SK-N-SH treated with all-trans-retinoic acid at 6 μM for 48 hours (cell line): ENCODE measurements at regions not wholly inside any gene's neighbourhood (a gene's known extent, or its start where the extent isn't known, plus 50 kb on each side); places are given as distances from the start of the nearest gene placed in this dataset.

ENCODE experiments used
- ARNTL ChIP-seq: fragments of 450-650 bp; formaldehyde crosslinking; IDR thresholded peaks from 2 replicates; pipeline ENCODE4 v1.5.0; 2020; ENCODE audit warnings: low read depth, mild to moderate bottlenecking, moderate library complexity, borderline replicate concordance
- CSDC2 ChIP-seq: fragments of 250-450 bp; sonication (Bioruptor Pico); IDR thresholded peaks from 2 replicates; pipeline ENCODE4 v1.5.0; 2020; ENCODE audit warnings: mild to moderate bottlenecking, moderate library complexity
- GLIS3 ChIP-seq: fragments of 250-450 bp; sonication (Bioruptor Pico); IDR thresholded peaks from 2 replicates; pipeline ENCODE4 v1.5.0; 2020; ENCODE audit warnings: mild to moderate bottlenecking, moderate library complexity
- ISL1 ChIP-seq: fragments of 250-450 bp; sonication (Bioruptor Pico); IDR thresholded peaks from 2 replicates; pipeline ENCODE4 v2.1.2; 2022; ENCODE audit warnings: mild to moderate bottlenecking, moderate library complexity
- OSR1 ChIP-seq: fragments of 250-450 bp; sonication (Bioruptor Pico); IDR thresholded peaks from 2 replicates; pipeline ENCODE4 v1.8.0; 2022; ENCODE audit warnings: moderate library complexity, mild to moderate bottlenecking, inconsistent platforms
- POU6F1 ChIP-seq: fragments of 250-450 bp; sonication (Bioruptor Pico); IDR thresholded peaks from 2 replicates; pipeline ENCODE4 v1.8.0; 2021; ENCODE audit warnings: low read depth, mild to moderate bottlenecking, moderate library complexity, borderline replicate concordance
- ZFP3 ChIP-seq: fragments of 250-450 bp; sonication (Bioruptor Pico); IDR thresholded peaks from 2 replicates; pipeline ENCODE4 v1.5.0; 2020; ENCODE audit warnings: mild to moderate bottlenecking, moderate library complexity
- ZFP30 ChIP-seq: fragments of 450-650 bp; formaldehyde crosslinking; IDR thresholded peaks from 2 replicates; pipeline ENCODE4 v1.5.0; 2022; ENCODE audit warnings: mild to moderate bottlenecking, moderate library complexity
- TF ChIP-seq, protein P1 (sequence below): fragments of 250-450 bp; sonication (Bioruptor Pico); IDR thresholded peaks from 2 replicates; pipeline ENCODE4 v1.8.0; 2020; ENCODE audit warnings: mild to moderate bottlenecking, moderate library complexity, borderline replicate concordance
- TF ChIP-seq, protein P2 (sequence below): fragments of 250-450 bp; sonication (Bioruptor Pico); IDR thresholded peaks from 2 replicates; pipeline ENCODE4 v1.5.1; 2020; ENCODE audit warnings: low read depth, mild to moderate bottlenecking, moderate library complexity
- TF ChIP-seq, protein P3 (sequence below): fragments of 250-450 bp; sonication (Bioruptor Pico); IDR thresholded peaks from 2 replicates; pipeline ENCODE4 v1.5.1; 2021; ENCODE audit warnings: mild to moderate bottlenecking, moderate library complexity
- TF ChIP-seq, protein P4 (sequence below): fragments of 250-450 bp; sonication (Bioruptor Pico); IDR thresholded peaks from 2 replicates; pipeline ENCODE4 v1.5.0; 2020; ENCODE audit warnings: mild to moderate bottlenecking, moderate library complexity

DNA sequence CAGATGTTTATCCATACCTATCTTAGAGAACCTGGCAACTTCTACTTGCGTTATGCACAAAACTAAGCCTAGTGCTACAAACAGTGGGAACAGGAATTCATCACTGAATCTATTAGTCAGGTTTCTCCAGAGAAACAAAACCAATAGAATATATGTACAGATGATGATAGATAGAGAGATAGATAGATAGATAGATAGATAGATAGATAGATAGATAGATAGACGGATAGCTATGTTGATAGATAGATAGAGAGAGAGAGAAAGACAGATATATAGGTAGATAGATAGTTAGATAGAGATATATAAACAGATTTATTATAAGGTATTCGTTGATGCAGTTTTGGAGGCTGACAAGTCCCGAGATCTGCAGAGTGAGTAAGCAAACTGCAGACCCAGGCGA, 495.6 kb downstream of the TMEM114 start:
- TF ChIP-seq OSR1 (CRISPR knock-in tag) = no peak
- TF ChIP-seq ZFP3 = no peak
- TF ChIP-seq ARNTL = no peak
- no peak for TF ChIP-seq CSDC2 (CRISPR knock-in tag)
- TF ChIP-seq, protein P1, sequence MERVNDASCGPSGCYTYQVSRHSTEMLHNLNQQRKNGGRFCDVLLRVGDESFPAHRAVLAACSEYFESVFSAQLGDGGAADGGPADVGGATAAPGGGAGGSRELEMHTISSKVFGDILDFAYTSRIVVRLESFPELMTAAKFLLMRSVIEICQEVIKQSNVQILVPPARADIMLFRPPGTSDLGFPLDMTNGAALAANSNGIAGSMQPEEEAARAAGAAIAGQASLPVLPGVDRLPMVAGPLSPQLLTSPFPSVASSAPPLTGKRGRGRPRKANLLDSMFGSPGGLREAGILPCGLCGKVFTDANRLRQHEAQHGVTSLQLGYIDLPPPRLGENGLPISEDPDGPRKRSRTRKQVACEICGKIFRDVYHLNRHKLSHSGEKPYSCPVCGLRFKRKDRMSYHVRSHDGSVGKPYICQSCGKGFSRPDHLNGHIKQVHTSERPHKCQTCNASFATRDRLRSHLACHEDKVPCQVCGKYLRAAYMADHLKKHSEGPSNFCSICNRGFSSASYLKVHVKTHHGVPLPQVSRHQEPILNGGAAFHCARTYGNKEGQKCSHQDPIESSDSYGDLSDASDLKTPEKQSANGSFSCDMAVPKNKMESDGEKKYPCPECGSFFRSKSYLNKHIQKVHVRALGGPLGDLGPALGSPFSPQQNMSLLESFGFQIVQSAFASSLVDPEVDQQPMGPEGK (CRISPR knock-in tag) = no peak
- no peak for TF ChIP-seq ISL1
- TF ChIP-seq, protein P2, sequence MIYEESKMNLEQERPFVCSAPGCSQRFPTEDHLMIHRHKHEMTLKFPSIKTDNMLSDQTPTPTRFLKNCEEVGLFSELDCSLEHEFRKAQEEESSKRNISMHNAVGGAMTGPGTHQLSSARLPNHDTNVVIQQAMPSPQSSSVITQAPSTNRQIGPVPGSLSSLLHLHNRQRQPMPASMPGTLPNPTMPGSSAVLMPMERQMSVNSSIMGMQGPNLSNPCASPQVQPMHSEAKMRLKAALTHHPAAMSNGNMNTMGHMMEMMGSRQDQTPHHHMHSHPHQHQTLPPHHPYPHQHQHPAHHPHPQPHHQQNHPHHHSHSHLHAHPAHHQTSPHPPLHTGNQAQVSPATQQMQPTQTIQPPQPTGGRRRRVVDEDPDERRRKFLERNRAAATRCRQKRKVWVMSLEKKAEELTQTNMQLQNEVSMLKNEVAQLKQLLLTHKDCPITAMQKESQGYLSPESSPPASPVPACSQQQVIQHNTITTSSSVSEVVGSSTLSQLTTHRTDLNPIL (CRISPR knock-in tag) = no peak
- TF ChIP-seq POU6F1 (CRISPR knock-in tag) = no peak
- no peak for TF ChIP-seq ZFP30
- TF ChIP-seq, protein P3, sequence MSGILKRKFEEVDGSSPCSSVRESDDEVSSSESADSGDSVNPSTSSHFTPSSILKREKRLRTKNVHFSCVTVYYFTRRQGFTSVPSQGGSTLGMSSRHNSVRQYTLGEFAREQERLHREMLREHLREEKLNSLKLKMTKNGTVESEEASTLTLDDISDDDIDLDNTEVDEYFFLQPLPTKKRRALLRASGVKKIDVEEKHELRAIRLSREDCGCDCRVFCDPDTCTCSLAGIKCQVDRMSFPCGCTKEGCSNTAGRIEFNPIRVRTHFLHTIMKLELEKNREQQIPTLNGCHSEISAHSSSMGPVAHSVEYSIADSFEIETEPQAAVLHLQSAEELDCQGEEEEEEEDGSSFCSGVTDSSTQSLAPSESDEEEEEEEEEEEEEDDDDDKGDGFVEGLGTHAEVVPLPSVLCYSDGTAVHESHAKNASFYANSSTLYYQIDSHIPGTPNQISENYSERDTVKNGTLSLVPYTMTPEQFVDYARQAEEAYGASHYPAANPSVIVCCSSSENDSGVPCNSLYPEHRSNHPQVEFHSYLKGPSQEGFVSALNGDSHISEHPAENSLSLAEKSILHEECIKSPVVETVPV = no peak
- TF ChIP-seq, protein P4, sequence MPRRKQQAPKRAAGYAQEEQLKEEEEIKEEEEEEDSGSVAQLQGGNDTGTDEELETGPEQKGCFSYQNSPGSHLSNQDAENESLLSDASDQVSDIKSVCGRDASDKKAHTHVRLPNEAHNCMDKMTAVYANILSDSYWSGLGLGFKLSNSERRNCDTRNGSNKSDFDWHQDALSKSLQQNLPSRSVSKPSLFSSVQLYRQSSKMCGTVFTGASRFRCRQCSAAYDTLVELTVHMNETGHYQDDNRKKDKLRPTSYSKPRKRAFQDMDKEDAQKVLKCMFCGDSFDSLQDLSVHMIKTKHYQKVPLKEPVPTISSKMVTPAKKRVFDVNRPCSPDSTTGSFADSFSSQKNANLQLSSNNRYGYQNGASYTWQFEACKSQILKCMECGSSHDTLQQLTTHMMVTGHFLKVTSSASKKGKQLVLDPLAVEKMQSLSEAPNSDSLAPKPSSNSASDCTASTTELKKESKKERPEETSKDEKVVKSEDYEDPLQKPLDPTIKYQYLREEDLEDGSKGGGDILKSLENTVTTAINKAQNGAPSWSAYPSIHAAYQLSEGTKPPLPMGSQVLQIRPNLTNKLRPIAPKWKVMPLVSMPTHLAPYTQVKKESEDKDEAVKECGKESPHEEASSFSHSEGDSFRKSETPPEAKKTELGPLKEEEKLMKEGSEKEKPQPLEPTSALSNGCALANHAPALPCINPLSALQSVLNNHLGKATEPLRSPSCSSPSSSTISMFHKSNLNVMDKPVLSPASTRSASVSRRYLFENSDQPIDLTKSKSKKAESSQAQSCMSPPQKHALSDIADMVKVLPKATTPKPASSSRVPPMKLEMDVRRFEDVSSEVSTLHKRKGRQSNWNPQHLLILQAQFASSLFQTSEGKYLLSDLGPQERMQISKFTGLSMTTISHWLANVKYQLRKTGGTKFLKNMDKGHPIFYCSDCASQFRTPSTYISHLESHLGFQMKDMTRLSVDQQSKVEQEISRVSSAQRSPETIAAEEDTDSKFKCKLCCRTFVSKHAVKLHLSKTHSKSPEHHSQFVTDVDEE = no peak
- TF ChIP-seq GLIS3 (CRISPR knock-in tag) = no peak
